GM12878 (cell line): ENCODE measurements at regions not wholly inside any gene's neighbourhood (a gene's known extent, or its start where the extent isn't known, plus 50 kb on each side); places are given as distances from the start of the nearest gene placed in this dataset.

ENCODE experiments used
- BCL11A ChIP-seq: IDR thresholded peaks from 2 replicates; pipeline ENCODE4 v1.6.1; 2011; ENCODE audit warnings: low read depth, low read length
- EP300 ChIP-seq, 2 experiments: fragments of 150-350 bp in 1 of 2; IDR thresholded peaks; 2 replicates each; pipeline ENCODE4 v1.6.1; 2011 to 2012; ENCODE audit warnings: low read depth in 2 of 2, low read length in 2 of 2, borderline replicate concordance in 1 of 2, improper control_type of control experiment in 1 of 2, inconsistent platforms in 1 of 2; ENCODE audit not compliant: control insufficient read depth in 1 of 2
- POLR2A ChIP-seq: IDR thresholded peaks from 2 replicates; pipeline ENCODE4 v1.6.1; 2011; ENCODE audit warnings: low read depth, mild to moderate bottlenecking, low read length

DNA sequence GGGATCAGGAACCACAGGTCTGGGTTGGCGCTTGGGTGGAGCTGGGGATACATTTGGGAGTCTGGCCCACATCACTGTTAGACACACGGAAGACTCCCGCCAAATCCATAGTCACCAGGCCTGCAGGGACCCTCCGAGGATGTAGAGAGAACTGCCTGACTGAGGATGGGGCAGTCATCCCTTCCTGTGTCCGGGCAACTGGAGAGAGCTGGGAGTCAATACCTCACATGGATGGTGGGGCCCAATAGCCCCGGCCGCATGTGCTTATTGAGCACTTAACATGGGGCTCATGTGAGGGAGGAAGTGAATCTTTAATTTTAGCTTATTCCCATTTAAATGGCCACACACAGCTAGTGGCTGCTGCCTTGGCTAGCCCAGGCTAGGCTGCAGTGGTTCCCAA lies 124.5 kb downstream of the TLR5 start:
- no peak for TF ChIP-seq POLR2A
- no peak for TF ChIP-seq BCL11A
- TF ChIP-seq EP300 (IDR thresholded peaks at IDR 0.05; ENCODE audit: borderline replicate concordance in 1 of 2, control insufficient read depth in 1 of 2, low read depth in 2 of 2, low read length in 2 of 2): no peak
